Islet precursor cell (in vitro differentiated cells): ENCODE measurements at regions not wholly inside any gene's neighbourhood (a gene's known extent, or its start where the extent isn't known, plus 50 kb on each side); places are given as distances from the start of the nearest gene placed in this dataset.
"Not testable (repeated sequence)": the region's sequence is repeated elsewhere in the genome, so short reads cannot be mapped to it uniquely, and the experiment has no call there.

Experiments used
- DNase-seq: peaks from one replicate; pipeline ENCODE4 v3.0.0-alpha.2; 2018

- no peak for DNase-seq
Measured at GRCh38 chr9:75289332-75289731, 201.0 kb downstream of the OSTF1 start.

GRCh38 chr9:75299324-75299723 lies 211.0 kb downstream of the OSTF1 start:
- no peak for DNase-seq

- no peak for DNase-seq
Measured at GRCh38 chr9:75333624-75334023, 245.3 kb downstream of the OSTF1 start.

GRCh38 chr9:75358846-75359245 lies 270.5 kb downstream of the OSTF1 start:
- no peak for DNase-seq

GRCh38 chr9:75359638-75360037 lies 271.3 kb downstream of the OSTF1 start:
- DNase-seq: peak; percentile 57

- no peak for DNase-seq
Measured at GRCh38 chr9:75360252-75360651, 271.9 kb downstream of the OSTF1 start.

GRCh38 chr9:75362446-75362845 lies 274.1 kb downstream of the OSTF1 start:
- not testable (repeated sequence) for DNase-seq

- no peak for DNase-seq
Measured at GRCh38 chr9:75365196-75365595, 276.9 kb downstream of the OSTF1 start.

- DNase-seq: no peak
Measured at GRCh38 chr9:75369989-75370388, 281.7 kb downstream of the OSTF1 start.

GRCh38 chr9:75372499-75373268 lies 284.4 kb downstream of the OSTF1 start:
- peak; percentile 50 for DNase-seq

GRCh38 chr9:75376680-75377254 lies 288.5 kb downstream of the OSTF1 start:
- DNase-seq: no peak

GRCh38 chr9:75378036-75378435 lies 289.7 kb downstream of the OSTF1 start:
- peak; percentile 80 for DNase-seq

- no peak for DNase-seq
Measured at GRCh38 chr9:75378926-75379325, 290.6 kb downstream of the OSTF1 start.

GRCh38 chr9:75382126-75382525 lies 293.8 kb downstream of the OSTF1 start:
- DNase-seq: no peak

GRCh38 chr9:75383420-75384034 lies 295.2 kb downstream of the OSTF1 start:
- not testable (repeated sequence) for DNase-seq

- no peak for DNase-seq
Measured at GRCh38 chr9:75385236-75385635, 296.9 kb downstream of the OSTF1 start.

- no peak for DNase-seq
Measured at GRCh38 chr9:75389101-75389500, 300.8 kb downstream of the OSTF1 start.

- no peak for DNase-seq
Measured at GRCh38 chr9:75390951-75391350, 302.6 kb downstream of the OSTF1 start.

- no peak for DNase-seq
Measured at GRCh38 chr9:75391497-75391896, 303.2 kb downstream of the OSTF1 start.

GRCh38 chr9:75395336-75395735 lies 307.0 kb downstream of the OSTF1 start:
- DNase-seq: no peak

- DNase-seq: no peak
Measured at GRCh38 chr9:75397836-75398235, 309.5 kb downstream of the OSTF1 start.

GRCh38 chr9:75408391-75408790 lies 320.1 kb downstream of the OSTF1 start:
- DNase-seq: no peak

GRCh38 chr9:75410405-75410804 lies 322.1 kb downstream of the OSTF1 start:
- no peak for DNase-seq
